Midbrain (tissue), 1 donor: ENCODE measurements at regions not wholly inside any gene's neighbourhood (a gene's known extent, or its start where the extent isn't known, plus 50 kb on each side); places are given as distances from the start of the nearest gene placed in this dataset.

ENCODE experiments used
- DNase-seq: peaks from one replicate; lab custom pipeline; 2025; lab: John Stamatoyannopoulos, UW

- no peak for DNase-seq
Measured at GRCh38 chr1:88371436-88372023, 312.5 kb upstream of the PKN2 start.

DNA sequence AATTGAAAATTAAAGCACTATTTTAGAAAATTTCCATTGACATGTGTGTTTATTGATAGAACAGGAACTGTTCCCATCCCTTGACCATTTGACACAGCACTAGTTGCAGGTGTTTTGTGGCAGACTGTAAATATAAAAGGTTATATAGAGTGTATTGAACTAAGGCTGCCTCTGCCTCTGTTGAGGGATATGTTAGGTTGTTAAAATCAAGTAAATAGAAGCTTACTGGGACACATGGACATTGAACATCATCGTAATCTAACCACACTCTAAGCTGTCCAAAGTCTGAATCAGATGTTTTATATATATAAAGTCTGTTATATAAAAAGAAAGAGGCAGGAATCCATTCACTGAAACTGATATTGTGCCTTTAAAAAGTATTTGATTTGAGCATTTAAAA lies 308.1 kb upstream of the PKN2 start:
- no peak for DNase-seq

- DNase-seq: no peak
Measured at GRCh38 chr1:88376421-88376820, 307.7 kb upstream of the PKN2 start.

DNA sequence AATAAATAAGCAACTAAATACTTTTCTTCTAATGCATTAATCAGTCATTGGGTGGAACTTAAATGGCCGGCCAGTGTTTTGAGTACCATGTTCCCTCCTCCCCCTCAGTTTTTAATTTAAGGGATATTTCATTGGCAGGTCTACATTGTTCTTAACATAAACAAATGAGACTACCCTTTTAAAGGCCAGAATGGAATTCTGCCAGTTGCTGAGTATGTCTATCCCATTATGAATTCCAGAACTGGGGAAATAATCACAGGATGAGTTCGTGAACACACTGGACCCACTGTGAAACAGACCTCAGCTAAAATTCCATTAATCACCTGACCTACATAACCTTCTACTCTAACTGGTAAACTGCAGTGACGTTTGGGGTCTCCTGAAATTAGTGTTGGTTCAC lies 305.5 kb upstream of the PKN2 start:
- no peak for DNase-seq

DNA sequence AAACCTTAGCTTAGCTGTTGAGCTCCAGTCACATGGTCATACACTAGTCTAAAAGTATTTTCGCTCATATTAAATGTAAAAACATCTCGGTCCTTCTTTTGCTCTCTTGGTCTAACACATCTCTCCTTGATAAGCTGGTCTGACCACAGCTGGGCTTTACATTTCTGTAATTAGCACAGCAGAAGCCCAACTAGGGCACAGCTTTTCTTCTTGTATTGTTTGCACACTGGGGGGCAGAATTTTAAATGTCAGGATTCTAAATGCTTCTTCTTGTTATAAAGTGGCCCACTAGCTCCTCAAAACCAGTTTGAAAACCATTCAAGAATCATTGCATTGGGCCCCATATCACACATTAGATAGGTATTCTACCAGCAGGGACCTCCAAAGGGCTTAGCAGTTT lies 289.1 kb upstream of the PKN2 start:
- peak; percentile 5 for DNase-seq

GRCh38 chr1:88398338-88398737 lies 285.7 kb upstream of the PKN2 start:
- DNase-seq: no peak

GRCh38 chr1:88399690-88400089 lies 284.4 kb upstream of the PKN2 start:
- no peak for DNase-seq

GRCh38 chr1:88401313-88401712 lies 282.8 kb upstream of the PKN2 start:
- no peak for DNase-seq

DNA sequence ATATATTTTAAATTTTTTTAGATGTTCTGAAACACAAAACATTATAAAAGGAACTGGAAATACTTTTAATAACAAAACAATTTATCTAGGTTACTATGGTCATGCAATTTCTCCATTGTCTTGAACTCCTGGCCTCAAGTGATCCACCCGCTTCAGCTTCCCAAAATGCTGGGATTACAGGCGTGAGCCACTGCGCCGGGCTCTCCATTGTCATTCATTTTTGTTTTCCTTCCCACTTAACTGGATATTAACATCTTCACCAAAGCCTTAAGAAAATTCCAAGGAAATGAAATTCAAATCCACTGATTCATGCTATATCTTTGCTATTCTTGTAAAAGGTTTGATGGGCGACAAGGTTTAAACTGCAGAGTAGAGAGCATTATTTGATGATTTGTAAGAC lies 279.5 kb upstream of the PKN2 start:
- DNase-seq: no peak

- DNase-seq: no peak
Measured at GRCh38 chr1:88407248-88407647, 276.8 kb upstream of the PKN2 start.

DNA sequence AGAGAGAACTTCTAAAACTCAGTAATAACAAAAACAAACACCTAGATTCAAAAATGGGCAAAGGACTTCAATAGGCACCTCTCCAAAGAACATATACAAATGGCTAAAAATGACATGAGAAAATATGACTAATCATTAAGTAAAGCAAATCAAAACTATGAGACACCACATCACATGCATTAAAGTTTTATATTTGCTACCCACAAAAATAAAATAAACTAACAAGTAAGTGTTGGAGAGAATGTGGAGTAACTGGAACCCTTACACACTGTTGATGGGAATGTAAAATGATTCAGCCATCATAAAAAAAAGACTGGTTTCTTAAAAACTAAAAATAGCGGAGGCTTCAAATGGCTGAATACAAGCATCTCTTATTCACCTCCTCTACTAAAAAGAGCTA lies 262.1 kb upstream of the PKN2 start:
- no peak for DNase-seq

- DNase-seq: no peak
Measured at GRCh38 chr1:88433556-88433955, 250.5 kb upstream of the PKN2 start.

DNA sequence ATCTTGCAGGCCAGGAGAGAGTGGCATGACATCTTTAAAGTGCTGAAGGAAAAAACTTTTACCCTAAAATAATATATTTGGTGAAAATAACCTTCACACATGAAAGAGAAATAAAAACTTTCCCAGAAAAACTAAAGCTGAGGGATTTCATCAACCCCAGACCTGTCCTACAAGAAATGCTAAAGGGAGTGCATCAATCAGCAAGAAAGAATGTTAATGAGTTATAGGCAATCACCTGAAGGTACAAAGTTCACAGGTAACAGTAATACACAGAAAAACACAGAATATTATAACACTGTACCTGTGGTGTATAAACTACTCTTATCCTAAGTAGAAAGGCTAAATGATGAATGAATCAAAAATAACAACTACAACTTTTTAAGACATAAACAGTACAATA lies 249.2 kb upstream of the PKN2 start:
- no peak for DNase-seq

DNA sequence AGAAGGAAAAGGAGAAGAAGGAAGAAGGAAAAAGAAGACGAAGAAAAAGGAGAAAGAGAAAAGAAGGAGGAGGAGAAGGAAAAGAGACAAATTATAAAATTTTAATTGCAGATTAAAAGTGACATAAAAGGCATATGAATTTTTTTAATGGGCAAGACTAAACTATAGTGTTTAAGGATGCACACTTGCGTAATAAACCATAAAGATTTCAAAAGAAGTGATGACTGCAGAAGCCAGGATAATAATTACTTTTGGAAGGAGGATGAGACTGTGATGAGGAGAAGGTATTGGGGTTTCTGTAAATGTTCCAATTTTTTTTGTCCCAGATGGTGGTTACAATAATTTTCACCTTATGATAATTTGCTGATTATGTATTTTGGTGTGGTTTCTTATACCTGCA lies 243.1 kb upstream of the PKN2 start:
- DNase-seq: no peak

GRCh38 chr1:88451856-88452255 lies 232.2 kb upstream of the PKN2 start:
- DNase-seq: peak; percentile 62

- no peak for DNase-seq
Measured at GRCh38 chr1:88453295-88453694, 230.8 kb upstream of the PKN2 start.

DNA sequence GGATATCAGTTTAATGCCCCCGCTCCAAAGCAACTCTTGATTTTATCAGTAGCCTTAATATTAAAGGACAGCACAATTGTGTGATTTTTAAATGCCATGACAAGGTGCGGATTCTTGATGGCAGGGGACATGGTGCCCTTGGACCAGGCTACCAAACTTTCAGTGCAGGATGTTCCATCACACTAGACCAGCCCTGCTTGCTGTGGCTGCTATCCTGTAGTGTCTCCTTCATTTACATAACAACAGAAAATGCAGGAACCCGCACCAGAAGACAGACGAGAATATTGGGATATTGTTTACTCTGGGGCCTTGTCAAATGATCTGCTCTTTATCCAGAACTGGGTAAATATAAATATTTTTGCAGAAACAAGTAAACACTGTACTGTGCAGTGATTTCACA lies 229.3 kb upstream of the PKN2 start:
- no peak for DNase-seq

GRCh38 chr1:88455621-88456256 lies 228.3 kb upstream of the PKN2 start:
- DNase-seq: no peak

DNA sequence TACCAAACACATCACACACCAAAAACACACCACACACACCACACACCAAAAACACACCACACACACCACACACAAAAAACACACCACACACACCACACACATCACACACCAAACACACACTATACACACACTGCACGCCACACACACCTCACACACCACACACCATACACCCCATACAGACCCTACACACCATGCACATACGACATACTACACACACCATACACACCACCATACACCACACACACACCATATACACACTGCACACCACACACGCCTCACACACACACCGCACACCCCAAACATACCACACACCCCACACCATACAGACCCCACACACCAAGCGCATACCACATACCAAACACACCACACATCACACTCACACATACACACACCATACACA lies 226.9 kb upstream of the PKN2 start:
- DNase-seq: no peak

DNA sequence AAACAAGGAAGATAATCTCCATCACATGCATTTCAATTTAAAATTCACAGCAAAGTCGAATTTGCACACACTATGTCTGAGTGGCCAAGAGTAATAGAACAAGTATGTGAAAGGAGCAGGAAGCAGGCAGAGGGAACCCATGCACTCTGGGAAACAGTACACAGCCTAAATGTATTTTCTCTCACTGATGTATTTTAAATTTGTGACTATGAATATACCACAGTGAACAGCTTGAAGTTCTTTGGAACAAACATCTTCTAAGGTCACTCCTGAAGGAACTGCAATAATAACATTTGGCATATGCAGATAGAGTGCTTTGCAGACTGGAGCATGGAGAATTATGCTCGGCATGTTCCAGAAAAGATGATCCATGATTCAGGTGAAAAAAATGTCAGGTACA lies 223.1 kb upstream of the PKN2 start:
- DNase-seq: no peak

- no peak for DNase-seq
Measured at GRCh38 chr1:88462096-88462487, 222.0 kb upstream of the PKN2 start.

DNA sequence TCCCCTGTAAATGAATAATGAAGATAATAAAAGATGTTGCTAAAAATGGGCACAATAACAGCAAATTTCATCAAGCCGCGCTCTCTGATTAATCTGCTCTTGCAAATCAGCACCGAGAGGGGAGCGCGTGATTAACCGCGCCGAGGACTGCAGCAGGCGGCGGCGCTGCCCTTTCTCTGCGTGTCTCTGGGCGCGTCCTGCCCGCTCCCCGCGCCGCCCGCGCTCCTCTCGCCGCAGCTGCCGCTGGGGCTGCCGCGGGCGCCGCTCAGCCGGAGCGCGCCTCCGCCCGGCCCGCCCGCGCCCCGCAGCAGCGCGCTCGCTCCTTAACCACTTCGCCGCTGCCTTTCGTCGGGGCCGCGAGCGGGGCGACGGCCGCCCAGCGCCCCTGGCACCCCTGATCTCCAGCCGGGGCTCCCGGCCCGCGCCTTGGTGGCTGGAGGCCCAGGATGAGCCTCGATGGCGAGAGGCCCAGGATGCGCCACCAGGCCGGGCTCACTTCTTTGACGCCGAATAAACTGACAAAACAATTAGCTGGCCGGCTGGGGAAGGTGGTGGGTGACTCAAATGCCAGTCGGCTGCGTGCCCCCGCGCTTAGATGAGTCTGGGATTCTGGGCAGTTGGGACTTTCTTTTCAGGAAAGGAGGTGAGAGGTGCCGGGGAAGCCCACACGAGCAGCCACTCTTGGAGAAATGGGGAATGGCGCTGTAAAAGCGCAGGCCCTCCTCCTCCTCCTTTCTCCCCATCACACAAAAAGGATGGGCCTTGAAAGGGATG lies 221.4 kb upstream of the PKN2 start:
- peak; percentile 77 for DNase-seq

DNA sequence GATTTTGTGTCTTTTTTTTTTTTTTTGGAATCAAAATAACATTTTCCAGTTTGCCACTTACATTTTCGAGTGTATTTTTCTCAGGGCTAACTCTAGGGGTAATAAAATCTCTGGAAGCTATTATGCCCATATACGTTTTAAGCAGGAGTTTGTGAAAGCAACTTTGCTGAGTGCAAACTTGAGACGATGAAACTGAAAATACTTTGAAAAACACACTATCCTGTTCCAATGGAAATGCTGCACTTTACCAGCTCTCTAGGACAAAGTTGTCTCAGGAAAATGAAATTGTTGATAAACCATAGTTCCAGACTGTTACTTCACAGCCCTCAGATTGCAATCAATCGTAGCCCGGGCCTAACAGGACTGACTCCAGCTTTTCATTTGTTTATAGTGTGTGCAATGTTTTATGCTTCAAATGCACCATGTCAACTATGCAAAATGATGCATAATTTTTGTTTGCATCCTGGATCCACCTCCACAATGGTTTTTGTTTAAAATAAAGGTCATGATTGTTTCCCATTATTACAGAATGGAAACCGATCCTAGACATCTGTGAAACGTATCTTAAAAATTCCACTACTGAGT lies 220.6 kb upstream of the PKN2 start:
- DNase-seq: no peak
